ENCODE measurements at regions not wholly inside any gene's neighbourhood (a gene's known extent, or its start where the extent isn't known, plus 50 kb on each side); places are given as distances from the start of the nearest gene placed in this dataset.

DNA sequence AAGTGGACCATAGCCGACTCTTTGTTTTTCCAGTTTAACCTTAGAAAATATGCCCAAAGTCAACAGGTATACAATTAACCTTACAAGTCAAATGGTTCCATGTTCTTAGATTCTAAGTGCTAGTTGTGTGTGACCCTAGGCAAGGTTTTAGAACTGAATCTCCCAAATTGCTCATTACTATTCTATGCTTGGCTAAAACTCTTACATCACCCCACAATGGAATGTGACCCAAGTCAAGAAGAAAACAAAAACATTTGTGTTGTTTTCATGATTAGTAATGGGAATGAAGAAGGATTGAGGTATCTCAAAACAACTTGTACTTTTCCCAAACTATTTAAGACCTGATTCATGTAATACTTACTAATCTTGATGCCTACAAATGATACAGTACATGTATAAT lies 159.2 kb downstream of the ARRDC3 start:
- Mint-ChIP-seq H3K9me3 (no peaks in the 10 kb centered on the region), H3K36me3 (ENCODE audit: low read depth) (no peaks in the 10 kb centered on the region), H3K27me3 (ENCODE audit: low read depth, poor library complexity) (peaks cover 12% of the 10 kb centered on the region), H3K27ac (no peak overlapping the region), H3K4me1 (no peaks in the 10 kb centered on the region), H3K4me3 (no peak overlapping the region)
- DNase-seq = no peak
- TF ChIP-seq, protein P1, sequence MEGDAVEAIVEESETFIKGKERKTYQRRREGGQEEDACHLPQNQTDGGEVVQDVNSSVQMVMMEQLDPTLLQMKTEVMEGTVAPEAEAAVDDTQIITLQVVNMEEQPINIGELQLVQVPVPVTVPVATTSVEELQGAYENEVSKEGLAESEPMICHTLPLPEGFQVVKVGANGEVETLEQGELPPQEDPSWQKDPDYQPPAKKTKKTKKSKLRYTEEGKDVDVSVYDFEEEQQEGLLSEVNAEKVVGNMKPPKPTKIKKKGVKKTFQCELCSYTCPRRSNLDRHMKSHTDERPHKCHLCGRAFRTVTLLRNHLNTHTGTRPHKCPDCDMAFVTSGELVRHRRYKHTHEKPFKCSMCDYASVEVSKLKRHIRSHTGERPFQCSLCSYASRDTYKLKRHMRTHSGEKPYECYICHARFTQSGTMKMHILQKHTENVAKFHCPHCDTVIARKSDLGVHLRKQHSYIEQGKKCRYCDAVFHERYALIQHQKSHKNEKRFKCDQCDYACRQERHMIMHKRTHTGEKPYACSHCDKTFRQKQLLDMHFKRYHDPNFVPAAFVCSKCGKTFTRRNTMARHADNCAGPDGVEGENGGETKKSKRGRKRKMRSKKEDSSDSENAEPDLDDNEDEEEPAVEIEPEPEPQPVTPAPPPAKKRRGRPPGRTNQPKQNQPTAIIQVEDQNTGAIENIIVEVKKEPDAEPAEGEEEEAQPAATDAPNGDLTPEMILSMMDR (IDR thresholded peaks at IDR 0.05) = no peak

DNA sequence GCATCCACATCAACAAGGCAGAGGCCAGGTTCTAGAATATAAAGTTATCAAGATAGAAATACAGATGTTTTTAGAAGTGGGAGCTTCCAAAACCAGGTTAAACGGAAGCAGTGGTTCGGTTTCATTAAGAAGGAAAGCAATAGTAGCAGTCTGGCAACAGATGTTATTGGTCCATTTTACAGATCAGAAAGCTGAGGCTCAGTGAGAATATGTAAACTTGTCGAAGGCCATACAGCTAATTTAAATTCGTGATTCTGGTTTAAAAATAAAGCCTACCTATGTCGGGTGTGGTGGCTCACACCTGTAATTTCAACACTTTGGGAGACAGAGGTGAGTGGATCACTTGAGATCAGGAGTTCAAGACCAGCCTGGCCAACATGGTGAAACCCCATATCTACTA lies 160.6 kb downstream of the ARRDC3 start:
- H3K27me3 Mint-ChIP-seq (ENCODE audit: low read depth, poor library complexity) = peaks cover 12% of the 10 kb centered on the region
- H3K4me1 Mint-ChIP-seq = no peaks in the 10 kb centered on the region
- no peak for DNase-seq
- TF ChIP-seq, protein P1 (IDR thresholded peaks at IDR 0.05) = no peak
- no peak overlapping the region for H3K27ac Mint-ChIP-seq
- no peaks in the 10 kb centered on the region for H3K36me3 Mint-ChIP-seq (ENCODE audit: low read depth)
- no peaks in the 10 kb centered on the region for H3K9me3 Mint-ChIP-seq
- H3K4me3 Mint-ChIP-seq = no peak overlapping the region

DNA sequence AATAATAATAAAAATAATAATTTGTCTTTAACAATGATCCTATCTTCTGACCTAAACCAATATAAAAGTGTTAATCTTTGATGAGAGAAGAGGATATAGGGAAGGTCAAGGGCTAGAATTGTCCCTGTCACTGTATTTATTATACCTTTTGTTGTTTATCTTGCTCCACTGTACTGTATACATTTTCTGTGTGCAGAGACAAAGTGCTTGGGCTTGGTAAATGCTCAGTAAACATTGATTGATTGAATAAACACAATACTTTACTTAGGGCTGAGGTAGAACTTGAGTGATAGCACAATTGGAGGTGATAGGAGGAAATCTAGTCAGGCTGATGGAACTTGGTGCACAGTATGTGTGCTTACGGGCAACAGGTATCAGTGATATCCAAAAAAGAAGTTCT lies 161.2 kb downstream of the ARRDC3 start:
- Mint-ChIP-seq H3K27me3 (ENCODE audit: low read depth, poor library complexity) (peaks cover 12% of the 10 kb centered on the region), H3K4me1 (no peaks in the 10 kb centered on the region), H3K4me3 (no peak overlapping the region), H3K9me3 (no peaks in the 10 kb centered on the region), H3K27ac (no peak overlapping the region), H3K36me3 (ENCODE audit: low read depth) (no peaks in the 10 kb centered on the region)
- TF ChIP-seq, protein P1 (IDR thresholded peaks at IDR 0.05) = no peak
- no peak for DNase-seq

DNA sequence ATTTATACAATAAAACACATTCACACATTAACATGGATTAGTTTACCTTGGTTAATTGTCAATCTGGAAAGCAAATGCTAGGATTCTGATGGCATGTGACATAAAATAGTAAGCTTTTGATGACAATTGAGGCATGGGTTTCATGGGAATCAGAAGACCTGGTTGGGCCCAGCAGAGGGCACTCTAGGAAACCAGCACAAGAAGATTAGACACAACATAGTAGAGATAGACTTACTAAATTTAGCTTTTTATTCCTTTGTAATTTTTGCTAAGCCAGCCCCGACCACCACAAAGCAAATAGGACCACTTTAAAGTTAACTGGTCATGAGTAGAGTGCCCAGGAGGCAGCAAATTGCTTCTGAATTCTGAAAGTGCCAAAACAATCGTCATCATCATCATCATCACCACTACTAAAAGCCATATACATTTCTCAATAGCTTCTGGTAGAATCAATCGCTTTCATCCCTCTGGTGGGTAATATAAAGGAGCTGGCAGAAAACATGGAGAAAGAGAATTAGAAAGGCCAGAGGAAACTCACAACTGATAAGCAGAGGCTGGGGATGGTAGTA lies 163.2 kb downstream of the ARRDC3 start:
- TF ChIP-seq, protein P1 (IDR thresholded peaks at IDR 0.05) = peak; percentile 12
- DNase-seq = no peak
- no peaks in the 10 kb centered on the region for H3K36me3 Mint-ChIP-seq (ENCODE audit: low read depth)
- H3K9me3 Mint-ChIP-seq = no peaks in the 10 kb centered on the region
- H3K4me3 Mint-ChIP-seq = no peak overlapping the region
- H3K4me1 Mint-ChIP-seq = no peaks in the 10 kb centered on the region
- H3K27ac Mint-ChIP-seq = no peak overlapping the region
- peaks cover 5% of the 10 kb centered on the region for H3K27me3 Mint-ChIP-seq (ENCODE audit: low read depth, poor library complexity)

DNA sequence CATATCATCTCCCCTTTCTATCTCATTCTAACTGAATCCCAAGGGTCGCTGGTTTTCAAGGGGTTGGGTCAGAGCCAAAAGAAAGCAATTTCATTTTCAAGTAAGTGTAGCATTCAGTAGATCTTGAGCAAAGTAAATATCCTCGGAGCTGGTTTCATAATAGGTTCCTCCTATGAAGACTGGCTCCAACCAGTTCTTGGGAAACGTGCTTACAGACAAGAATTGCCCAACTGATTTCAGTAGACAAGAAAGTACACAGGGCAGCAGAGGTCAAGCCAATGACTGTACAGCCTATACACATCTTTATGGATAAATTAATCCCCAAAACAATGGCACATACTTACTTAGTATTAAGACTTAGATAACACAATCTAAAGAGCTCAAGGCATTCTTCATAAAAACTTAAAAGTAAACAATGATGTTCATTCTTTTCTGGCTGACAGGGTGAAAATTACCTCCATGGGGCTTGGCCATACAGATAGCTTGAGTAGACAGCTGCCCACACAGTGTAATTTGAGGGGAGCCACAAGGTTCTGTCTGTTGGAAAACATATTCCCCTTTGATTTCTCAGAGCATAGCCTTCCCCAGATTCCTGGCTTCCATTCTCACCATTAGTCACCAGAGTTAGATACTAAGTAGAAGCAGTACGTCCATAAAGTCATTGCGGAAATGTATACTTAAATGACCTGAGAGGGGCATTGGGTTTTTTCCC lies 163.9 kb downstream of the ARRDC3 start:
- no peak for DNase-seq
- no peak overlapping the region for H3K27ac Mint-ChIP-seq
- H3K9me3 Mint-ChIP-seq = no peaks in the 10 kb centered on the region
- TF ChIP-seq, protein P1 (IDR thresholded peaks at IDR 0.05) = no peak
- H3K36me3 Mint-ChIP-seq (ENCODE audit: low read depth) = no peaks in the 10 kb centered on the region
- peaks cover 5% of the 10 kb centered on the region for H3K27me3 Mint-ChIP-seq (ENCODE audit: low read depth, poor library complexity)
- H3K4me3 Mint-ChIP-seq = no peak overlapping the region
- no peaks in the 10 kb centered on the region for H3K4me1 Mint-ChIP-seq

DNA sequence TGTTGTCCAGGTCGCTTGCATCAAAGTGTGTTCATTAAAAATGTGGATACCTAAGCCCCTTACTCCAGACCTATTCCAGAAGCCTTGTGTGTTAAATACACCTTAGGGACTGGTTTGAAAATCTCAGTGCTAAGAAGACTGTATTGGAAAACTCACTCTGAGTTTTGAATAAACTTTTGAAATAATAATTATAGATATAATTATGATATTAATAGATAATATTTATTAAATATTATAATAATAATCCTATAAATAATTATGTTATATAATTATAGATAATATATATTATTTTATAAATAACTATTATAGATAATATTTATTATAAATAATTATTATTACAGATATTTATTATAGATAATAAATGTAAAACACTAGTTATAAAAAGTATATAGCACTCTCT lies 165.3 kb downstream of the ARRDC3 start:
- TF ChIP-seq, protein P1 (IDR thresholded peaks at IDR 0.05) = no peak
- Mint-ChIP-seq H3K4me3 (no peak overlapping the region), H3K9me3 (no peaks in the 10 kb centered on the region), H3K36me3 (ENCODE audit: low read depth) (no peaks in the 10 kb centered on the region), H3K27me3 (ENCODE audit: low read depth, poor library complexity) (peaks cover 5% of the 10 kb centered on the region), H3K27ac (no peak overlapping the region), H3K4me1 (no peaks in the 10 kb centered on the region)
- no peak for DNase-seq
